ENCODE measurements at regions not wholly inside any gene's neighbourhood (a gene's known extent, or its start where the extent isn't known, plus 50 kb on each side); places are given as distances from the start of the nearest gene placed in this dataset.

- TF ChIP-seq, protein P1, sequence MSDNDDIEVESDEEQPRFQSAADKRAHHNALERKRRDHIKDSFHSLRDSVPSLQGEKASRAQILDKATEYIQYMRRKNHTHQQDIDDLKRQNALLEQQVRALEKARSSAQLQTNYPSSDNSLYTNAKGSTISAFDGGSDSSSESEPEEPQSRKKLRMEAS (IDR thresholded peaks at IDR 0.05; ENCODE audit: low read depth, low read length): no peak
- no peak for TF ChIP-seq POLR2A (IDR thresholded peaks at IDR 0.05; ENCODE audit: extremely low read depth, insufficient read length)
- TF ChIP-seq MYC (IDR thresholded peaks at IDR 0.05; ENCODE audit: low read depth, low read length): no peak
- no peak for TF ChIP-seq CTCF (IDR thresholded peaks at IDR 0.05; ENCODE audit: low read depth, low read length)
- no peak for DNase-seq (ENCODE audit: low read depth)
- no peak overlapping the region for H3K4me3 ChIP-seq (ENCODE audit: low read depth, low read length)
Observed at GRCh38 chr16:9199311-9199710, 107.9 kb downstream of the HAPSTR1 start.

GRCh38 chr16:9199751-9200150 lies 108.3 kb downstream of the HAPSTR1 start:
- no peak for DNase-seq (ENCODE audit: low read depth)
- TF ChIP-seq POLR2A (IDR thresholded peaks at IDR 0.05; ENCODE audit: extremely low read depth, insufficient read length) (no peak), CTCF (IDR thresholded peaks at IDR 0.05; ENCODE audit: low read depth, low read length) (no peak), MYC (IDR thresholded peaks at IDR 0.05; ENCODE audit: low read depth, low read length) (no peak)
- TF ChIP-seq, protein P1 (IDR thresholded peaks at IDR 0.05; ENCODE audit: low read depth, low read length): no peak

DNA sequence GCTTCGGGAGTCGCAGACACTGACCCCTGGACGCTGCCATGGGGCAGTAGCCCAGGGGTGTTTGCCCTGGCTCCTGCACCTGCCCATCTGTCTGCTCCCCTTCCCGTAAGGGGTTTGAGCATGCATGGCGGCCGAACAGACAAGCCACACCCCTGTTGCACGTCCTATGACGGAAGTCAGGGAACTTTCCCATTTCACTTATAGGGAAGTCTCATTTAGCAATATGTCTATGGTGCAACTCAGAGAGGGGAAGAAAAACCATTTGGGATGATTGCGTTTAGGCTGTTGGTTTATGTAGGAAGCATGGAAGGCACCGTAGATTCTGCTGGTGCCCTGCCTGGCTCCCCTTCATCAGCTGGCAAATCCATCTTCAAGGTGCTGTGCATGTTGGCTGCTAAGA lies 112.5 kb downstream of the HAPSTR1 start:
- TF ChIP-seq POLR2A (IDR thresholded peaks at IDR 0.05; ENCODE audit: extremely low read depth, insufficient read length): no peak
- TF ChIP-seq CTCF (IDR thresholded peaks at IDR 0.05; ENCODE audit: low read depth, low read length): no peak
- TF ChIP-seq, protein P1 (IDR thresholded peaks at IDR 0.05; ENCODE audit: low read depth, low read length): no peak
- TF ChIP-seq MYC (IDR thresholded peaks at IDR 0.05; ENCODE audit: low read depth, low read length): no peak
- DNase-seq (ENCODE audit: low read depth): no peak
- no peak overlapping the region for H3K4me3 ChIP-seq (ENCODE audit: low read depth, low read length)

More at GRCh38 chr16:9199751-9200150, 108.3 kb downstream of the HAPSTR1 start:
- no peak overlapping the region for H3K4me3 ChIP-seq (ENCODE audit: low read depth, low read length)

GRCh38 chr16:9205661-9206060 lies 114.2 kb downstream of the HAPSTR1 start:
- no peak overlapping the region for H3K4me3 ChIP-seq (ENCODE audit: low read depth, low read length)
- DNase-seq (ENCODE audit: low read depth): no peak
- TF ChIP-seq MYC (IDR thresholded peaks at IDR 0.05; ENCODE audit: low read depth, low read length): no peak
- TF ChIP-seq POLR2A (IDR thresholded peaks at IDR 0.05; ENCODE audit: extremely low read depth, insufficient read length): no peak
- TF ChIP-seq, protein P1 (IDR thresholded peaks at IDR 0.05; ENCODE audit: low read depth, low read length): no peak
- no peak for TF ChIP-seq CTCF (IDR thresholded peaks at IDR 0.05; ENCODE audit: low read depth, low read length)

GRCh38 chr16:9206156-9206555 lies 114.7 kb downstream of the HAPSTR1 start:
- TF ChIP-seq, protein P1 (IDR thresholded peaks at IDR 0.05; ENCODE audit: low read depth, low read length): no peak
- TF ChIP-seq CTCF (IDR thresholded peaks at IDR 0.05; ENCODE audit: low read depth, low read length): no peak
- no peak for TF ChIP-seq POLR2A (IDR thresholded peaks at IDR 0.05; ENCODE audit: extremely low read depth, insufficient read length)
- TF ChIP-seq MYC (IDR thresholded peaks at IDR 0.05; ENCODE audit: low read depth, low read length): no peak
- H3K4me3 ChIP-seq (ENCODE audit: low read depth, low read length): no peak overlapping the region
- DNase-seq (ENCODE audit: low read depth): no peak

GRCh38 chr16:9212621-9213020 lies 121.2 kb downstream of the HAPSTR1 start:
- TF ChIP-seq CTCF (IDR thresholded peaks at IDR 0.05; ENCODE audit: low read depth, low read length): no peak
- no peak for TF ChIP-seq POLR2A (IDR thresholded peaks at IDR 0.05; ENCODE audit: extremely low read depth, insufficient read length)
- no peak for TF ChIP-seq MYC (IDR thresholded peaks at IDR 0.05; ENCODE audit: low read depth, low read length)
- TF ChIP-seq, protein P1 (IDR thresholded peaks at IDR 0.05; ENCODE audit: low read depth, low read length): no peak
- DNase-seq (ENCODE audit: low read depth): no peak
- no peak overlapping the region for H3K4me3 ChIP-seq (ENCODE audit: low read depth, low read length)

Data from NB4 (cell line).